ENCODE measurements at regions not wholly inside any gene's neighbourhood (a gene's known extent, or its start where the extent isn't known, plus 50 kb on each side); places are given as distances from the start of the nearest gene placed in this dataset.
A peak's percentile ranks its signal among the peaks of the same experiment; 100 is the strongest.
"Not testable (repeated sequence)": the region's sequence is repeated elsewhere in the genome, so short reads cannot be mapped to it uniquely, and the experiment has no call there.

- FAIRE-seq: no peak
Measured at GRCh38 chr2:175755169-175755568, 246.9 kb downstream of the LNPK start.

DNA sequence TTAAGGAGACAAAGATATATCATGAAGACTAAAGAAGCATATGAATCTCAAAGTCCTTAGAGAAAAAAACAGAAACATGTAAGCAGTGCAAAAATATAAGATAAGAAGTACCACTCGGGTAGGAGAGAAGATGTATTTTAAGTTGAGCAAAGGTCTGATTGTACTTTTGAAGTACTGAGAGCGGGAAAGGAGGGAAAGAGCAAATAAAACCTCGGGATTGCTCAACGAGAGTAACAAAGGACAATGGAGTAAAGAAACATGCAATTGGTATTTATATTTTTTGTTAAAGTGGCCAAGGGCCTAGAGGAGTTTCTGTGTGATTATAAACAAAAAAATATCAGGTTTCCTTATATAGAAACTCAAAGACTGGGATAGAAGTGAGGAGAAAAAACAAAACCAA lies 251.9 kb downstream of the LNPK start:
- no peak for FAIRE-seq

- no peak for FAIRE-seq
Measured at GRCh38 chr2:175745911-175746310, 256.2 kb downstream of the LNPK start.

DNA sequence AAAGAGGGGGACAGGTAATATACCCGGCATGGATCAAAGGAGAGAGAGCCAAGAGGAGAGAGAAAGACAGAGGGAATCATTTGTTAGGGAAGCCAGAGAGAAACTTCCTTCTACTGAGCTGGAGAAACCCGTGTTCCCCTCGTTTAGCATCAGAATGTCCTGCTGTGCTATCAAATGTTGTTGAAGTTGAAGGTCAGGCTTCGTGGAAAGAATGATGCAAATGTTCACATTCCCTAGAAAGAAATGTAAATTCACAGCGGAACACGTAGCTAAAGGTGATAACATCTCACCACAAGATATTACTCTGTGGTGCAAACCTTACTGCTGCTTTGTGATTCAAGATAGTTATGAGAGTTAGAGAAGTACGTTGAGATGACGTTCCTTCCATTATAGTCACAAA lies 258.1 kb downstream of the LNPK start:
- no peak for FAIRE-seq

DNA sequence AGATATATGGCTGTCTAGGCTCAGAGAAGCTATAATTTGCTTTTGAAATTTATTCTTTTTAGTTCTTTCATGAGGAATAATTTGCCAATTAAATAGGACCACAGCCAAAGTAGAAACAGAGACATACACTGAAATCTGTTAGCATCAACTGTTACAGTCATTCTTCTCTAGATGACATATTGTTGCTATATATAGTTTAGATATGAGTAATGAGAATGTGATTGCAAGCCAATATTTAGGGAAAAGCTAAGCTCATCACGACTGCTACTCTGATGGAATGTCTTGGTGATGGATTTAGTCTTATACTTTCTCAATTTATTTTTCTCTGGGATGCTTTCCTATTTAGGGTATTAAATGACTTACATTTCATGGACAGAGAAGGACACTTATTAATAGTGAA lies 259.1 kb downstream of the LNPK start:
- FAIRE-seq: no peak

- no peak for FAIRE-seq
Measured at GRCh38 chr2:175742367-175742766, 259.7 kb downstream of the LNPK start.

DNA sequence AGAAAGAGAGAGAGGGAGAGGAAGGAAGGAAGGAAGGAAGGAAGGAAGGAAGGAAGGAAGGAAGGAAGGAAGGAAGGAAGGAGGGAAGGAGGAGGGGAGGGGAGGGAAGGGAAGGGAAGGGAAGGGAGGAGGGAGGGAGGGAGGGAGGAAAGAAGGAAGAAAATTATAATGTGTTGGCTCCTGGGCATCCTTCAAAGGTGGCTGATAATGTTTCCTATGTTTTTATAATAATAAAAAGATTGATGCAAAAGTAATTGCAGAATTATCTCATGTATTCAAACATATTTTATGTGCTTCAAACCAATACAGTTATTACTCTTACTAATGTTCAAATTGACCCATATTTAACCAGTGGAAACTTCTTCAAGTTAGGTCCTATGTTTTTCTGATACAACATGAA lies 260.9 kb downstream of the LNPK start:
- FAIRE-seq: no peak

GRCh38 chr2:175737722-175738361 lies 264.2 kb downstream of the LNPK start:
- FAIRE-seq: no peak

DNA sequence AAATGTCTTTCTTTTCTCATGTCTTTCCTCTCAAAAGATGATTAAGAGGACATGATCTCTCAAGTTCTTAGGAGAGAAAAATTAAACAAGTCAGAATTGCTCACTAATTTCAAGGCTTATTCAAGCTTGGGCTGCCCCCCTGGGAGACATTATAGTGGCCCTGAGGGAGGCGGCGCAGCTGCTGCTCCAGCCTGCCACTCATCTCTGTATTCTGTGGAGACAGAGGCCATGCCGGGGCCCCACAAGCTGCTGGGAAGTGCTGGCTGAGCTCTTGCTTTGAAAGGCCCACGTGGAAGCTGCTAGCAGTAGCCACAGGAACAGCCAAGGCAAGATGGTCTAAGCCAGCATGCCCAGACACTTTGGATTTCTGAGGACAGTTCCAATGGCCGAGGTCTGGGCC lies 267.4 kb downstream of the LNPK start:
- FAIRE-seq: no peak

DNA sequence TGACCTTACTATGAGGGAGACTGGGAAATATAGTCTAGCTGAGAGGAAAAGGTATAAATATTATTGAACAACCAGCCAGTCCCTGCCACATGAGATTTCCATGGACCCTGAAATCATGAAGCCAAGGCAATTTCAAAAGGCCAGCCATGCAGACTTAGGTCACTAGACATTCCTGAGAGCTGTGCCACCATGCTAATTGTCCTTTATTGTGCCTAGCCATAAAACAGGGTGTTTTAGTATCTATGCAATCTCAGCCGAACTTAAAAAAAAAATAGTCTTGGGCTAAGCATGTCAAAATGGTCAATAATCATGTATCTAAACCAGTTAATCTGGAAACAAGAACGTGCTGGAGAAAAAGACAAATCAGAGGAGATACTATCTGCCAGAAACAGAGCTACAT lies 269.5 kb downstream of the LNPK start:
- FAIRE-seq: no peak

- FAIRE-seq: no peak
Measured at GRCh38 chr2:175730050-175730449, 272.0 kb downstream of the LNPK start.

GRCh38 chr2:175729049-175729706 lies 272.9 kb downstream of the LNPK start:
- no peak for FAIRE-seq

DNA sequence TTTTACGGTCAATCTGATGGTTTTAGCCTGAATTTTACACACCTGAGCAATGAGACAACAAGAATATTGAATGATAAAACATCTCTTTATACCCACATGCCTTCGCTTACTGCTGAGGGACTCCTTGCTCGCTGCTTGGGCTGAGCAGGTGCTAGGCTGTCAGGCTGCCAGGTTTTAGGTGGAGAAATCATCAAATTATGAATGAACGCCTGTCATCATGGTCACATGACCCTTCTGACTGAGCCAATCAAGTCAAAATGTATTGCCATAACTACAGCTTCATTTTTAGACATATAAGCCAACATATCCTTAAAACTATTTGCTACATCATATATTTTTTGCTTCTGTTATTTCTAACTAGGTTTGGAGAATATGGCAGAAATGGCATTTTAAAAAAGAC lies 274.0 kb downstream of the LNPK start:
- no peak for FAIRE-seq

DNA sequence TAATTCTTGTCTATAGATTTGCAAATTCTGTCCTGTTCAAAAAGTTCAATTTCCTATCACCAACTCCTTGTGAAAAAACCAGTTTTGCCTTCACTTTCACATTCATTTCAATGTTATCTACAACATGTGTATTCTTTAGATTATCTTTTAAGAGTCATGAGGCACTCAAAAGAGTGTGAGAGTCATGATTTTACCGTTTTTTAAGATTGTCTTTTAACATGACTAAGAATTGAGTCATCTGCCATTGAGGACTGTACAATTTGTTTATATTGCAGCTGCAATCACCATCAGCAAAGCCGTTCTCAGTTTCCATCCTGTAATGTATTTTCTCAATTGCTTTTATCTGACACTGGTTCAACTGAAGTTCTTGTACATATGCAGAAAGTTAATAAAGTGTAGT lies 275.8 kb downstream of the LNPK start:
- no peak for FAIRE-seq

- no peak for FAIRE-seq
Measured at GRCh38 chr2:175709248-175709647, 292.8 kb downstream of the LNPK start.

GRCh38 chr2:175707322-175707721 lies 294.7 kb downstream of the LNPK start:
- FAIRE-seq: no peak

GRCh38 chr2:175704568-175704967 lies 297.5 kb downstream of the LNPK start:
- FAIRE-seq: not testable (repeated sequence)

DNA sequence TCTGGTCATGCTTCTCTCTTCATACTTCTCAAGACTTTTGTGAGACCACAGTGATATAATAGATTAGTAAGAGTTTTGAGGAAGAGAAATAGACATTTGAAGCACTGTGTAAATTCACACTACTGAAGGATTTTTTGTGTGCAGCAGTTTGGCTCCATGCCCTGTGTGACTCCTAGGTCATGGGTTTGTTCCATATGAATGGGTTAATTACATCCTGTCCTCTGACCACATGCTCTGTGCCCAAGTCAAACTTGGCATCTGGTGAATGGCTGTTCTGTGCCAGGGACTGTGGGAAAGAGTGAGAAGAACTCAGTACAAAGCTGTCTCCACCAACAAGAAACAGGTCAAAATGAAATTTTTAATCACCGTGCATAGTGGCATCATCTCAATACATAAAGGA lies 304.0 kb downstream of the LNPK start:
- no peak for FAIRE-seq

DNA sequence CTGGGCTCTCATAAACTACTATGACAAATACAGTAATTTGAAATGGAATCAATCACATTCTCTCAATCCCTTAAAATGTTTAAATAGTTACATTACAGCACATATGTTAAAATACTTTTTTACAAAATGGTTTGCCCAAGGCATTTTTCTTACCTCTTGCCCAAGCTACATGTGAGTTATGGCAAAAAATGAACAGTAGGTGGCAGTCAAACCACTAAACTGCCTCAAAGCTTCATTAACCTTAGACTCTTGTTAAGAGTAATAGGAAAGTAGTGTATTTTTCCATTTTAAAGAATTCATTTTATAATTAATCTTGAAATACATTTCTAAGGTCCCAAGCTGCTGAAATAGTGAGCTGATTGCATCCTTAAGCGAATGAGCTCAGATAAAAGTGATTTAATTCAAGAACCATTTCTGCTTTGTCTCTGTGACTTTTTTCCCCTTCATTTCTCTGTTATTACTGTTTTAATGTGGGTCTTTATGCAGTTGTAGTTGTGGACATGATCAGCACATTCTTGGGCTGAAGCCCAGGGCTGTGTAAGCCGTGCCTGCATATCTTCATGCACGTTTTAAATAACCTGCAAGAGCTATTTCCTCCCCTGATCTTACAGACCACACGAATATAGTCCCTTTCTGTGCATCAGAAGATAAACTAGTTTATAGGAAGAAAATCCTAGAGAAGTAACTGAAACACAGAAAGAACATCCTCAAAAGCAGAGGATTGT lies 311.8 kb downstream of the LNPK start:
- FAIRE-seq: peak; percentile 93

GRCh38 chr2:175688243-175688642 lies 313.8 kb downstream of the LNPK start:
- no peak for FAIRE-seq

GRCh38 chr2:175687465-175687864 lies 314.6 kb downstream of the LNPK start:
- FAIRE-seq: no peak

DNA sequence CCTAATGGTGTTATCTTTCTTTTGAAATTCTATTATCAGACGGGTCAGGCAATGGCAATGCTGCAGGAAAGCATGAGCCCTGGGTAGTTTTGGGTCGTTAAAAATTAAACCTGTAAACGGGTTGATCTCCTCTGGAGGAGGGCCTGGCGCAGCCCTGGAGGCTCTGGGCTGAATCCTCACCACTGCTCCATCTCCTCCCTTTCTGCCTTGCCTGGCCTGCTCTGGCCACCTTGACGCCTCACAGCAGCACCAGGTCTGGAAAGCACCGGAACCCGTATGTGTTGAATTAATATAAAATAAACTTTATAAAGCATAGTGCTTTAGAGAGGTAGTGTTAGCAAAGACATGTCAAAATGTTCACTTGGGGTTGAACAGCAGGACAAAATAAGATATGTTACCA lies 316.1 kb downstream of the LNPK start:
- FAIRE-seq: no peak

GRCh38 chr2:175684466-175684865 lies 317.6 kb downstream of the LNPK start:
- FAIRE-seq: no peak

- FAIRE-seq: no peak
Measured at GRCh38 chr2:175679728-175680127, 322.3 kb downstream of the LNPK start.

Data from TTC549 (cell line).